ENCODE measurements at regions not wholly inside any gene's neighbourhood (a gene's known extent, or its start where the extent isn't known, plus 50 kb on each side); places are given as distances from the start of the nearest gene placed in this dataset.

DNA sequence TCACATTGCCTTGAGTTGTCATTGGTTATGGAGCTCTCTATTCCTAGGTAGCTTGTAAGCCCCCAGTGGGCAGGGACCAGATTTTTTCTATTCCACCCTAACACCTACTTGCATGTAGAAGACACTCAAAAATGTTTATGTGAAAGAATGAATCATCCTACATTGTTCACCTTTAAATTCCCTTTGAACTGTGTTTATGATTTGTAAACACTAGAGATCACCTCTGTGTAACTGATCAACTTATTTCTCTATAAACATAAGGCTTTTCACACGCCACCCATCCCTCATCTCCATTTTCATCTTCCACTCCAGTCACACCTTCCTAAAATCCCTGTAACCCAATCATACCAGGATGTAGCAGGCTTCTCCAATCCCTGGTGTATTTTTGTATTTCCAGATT lies 142.6 kb upstream of the LEF1 start:
- no peaks in the 10 kb centered on the region for H3K36me3 ChIP-seq (ENCODE audit: low read depth, missing control alignments)
- no peak for DNase-seq
- no peaks in the 10 kb centered on the region for H3K4me1 ChIP-seq
- intact Hi-C loops (cut with DNase I; ENCODE audit: low total_unique reads): no loop called here
- no peaks in the 10 kb centered on the region for H3K27me3 ChIP-seq
- H3K4me3 ChIP-seq: no peak overlapping the region
- H3K9me3 ChIP-seq: no peaks in the 10 kb centered on the region
- WGBS, 2 donors: 77 to 80% methylated on average over 1 of the region's 1 CpG
- H3K27ac ChIP-seq: no peak overlapping the region
- TF ChIP-seq, protein P1, sequence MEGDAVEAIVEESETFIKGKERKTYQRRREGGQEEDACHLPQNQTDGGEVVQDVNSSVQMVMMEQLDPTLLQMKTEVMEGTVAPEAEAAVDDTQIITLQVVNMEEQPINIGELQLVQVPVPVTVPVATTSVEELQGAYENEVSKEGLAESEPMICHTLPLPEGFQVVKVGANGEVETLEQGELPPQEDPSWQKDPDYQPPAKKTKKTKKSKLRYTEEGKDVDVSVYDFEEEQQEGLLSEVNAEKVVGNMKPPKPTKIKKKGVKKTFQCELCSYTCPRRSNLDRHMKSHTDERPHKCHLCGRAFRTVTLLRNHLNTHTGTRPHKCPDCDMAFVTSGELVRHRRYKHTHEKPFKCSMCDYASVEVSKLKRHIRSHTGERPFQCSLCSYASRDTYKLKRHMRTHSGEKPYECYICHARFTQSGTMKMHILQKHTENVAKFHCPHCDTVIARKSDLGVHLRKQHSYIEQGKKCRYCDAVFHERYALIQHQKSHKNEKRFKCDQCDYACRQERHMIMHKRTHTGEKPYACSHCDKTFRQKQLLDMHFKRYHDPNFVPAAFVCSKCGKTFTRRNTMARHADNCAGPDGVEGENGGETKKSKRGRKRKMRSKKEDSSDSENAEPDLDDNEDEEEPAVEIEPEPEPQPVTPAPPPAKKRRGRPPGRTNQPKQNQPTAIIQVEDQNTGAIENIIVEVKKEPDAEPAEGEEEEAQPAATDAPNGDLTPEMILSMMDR (IDR thresholded peaks at IDR 0.05): no peak
- TF ChIP-seq POLR2A (IDR thresholded peaks at IDR 0.05): no peak

- no peak for DNase-seq
- Histone ChIP-seq H3K36me3 (ENCODE audit: low read depth, missing control alignments) (no peaks in the 10 kb centered on the region), H3K27ac (no peak overlapping the region), H3K4me3 (no peak overlapping the region), H3K4me1 (no peaks in the 10 kb centered on the region), H3K9me3 (no peaks in the 10 kb centered on the region), H3K27me3 (no peaks in the 10 kb centered on the region)
- intact Hi-C loops (cut with DNase I; ENCODE audit: low total_unique reads): no loop called here
- no peak for TF ChIP-seq POLR2A (IDR thresholded peaks at IDR 0.05)
- TF ChIP-seq, protein P1 (IDR thresholded peaks at IDR 0.05): no peak
- WGBS, 2 donors: 87 to 88% methylated on average over 5 of the region's 5 CpGs
Observed at GRCh38 chr4:108303488-108304177, 134.9 kb upstream of the LEF1 start.

DNA sequence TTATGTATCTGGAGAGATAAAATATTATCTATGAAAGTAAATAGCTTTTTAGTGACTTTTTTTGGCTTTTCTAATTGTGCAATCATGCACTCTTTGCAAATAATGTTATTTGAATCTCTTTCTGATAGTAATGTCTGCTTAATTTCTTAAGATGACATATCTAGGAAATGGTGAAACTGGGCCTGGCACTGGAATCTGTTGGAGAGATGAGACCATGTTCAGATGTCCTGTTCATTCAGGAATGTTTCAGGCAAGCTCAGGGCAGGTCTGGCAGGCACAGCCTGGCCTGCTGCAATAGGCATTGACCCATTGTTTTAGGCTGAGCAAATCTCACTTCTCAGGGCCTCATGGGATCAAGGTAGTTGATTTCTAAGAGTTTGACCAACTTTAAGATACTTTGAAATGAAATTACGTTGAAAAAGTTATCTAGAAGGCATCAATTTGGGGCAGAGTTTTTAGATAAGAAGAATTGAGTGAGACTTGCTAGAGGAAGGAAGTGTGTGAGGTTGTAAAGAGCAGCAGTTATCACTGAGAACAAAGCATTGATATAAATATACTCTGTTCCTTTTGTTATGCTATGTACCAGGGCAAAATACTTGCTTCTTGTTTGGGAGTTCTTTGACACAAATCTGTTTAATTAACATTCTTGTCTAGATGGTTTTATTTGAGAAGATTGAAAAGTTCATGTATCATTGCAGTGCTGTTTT lies 133.0 kb upstream of the LEF1 start:
- Histone ChIP-seq H3K9me3 (no peaks in the 10 kb centered on the region), H3K27ac (no peak overlapping the region), H3K4me3 (no peak overlapping the region), H3K4me1 (no peaks in the 10 kb centered on the region), H3K27me3 (no peaks in the 10 kb centered on the region), H3K36me3 (ENCODE audit: low read depth, missing control alignments) (no peaks in the 10 kb centered on the region)
- no peak for TF ChIP-seq POLR2A (IDR thresholded peaks at IDR 0.05)
- TF ChIP-seq, protein P1 (IDR thresholded peaks at IDR 0.05): no peak
- intact Hi-C loops (cut with DNase I; ENCODE audit: low total_unique reads): no loop called here
- WGBS, 2 donors: 49 to 82% methylated on average over 1 of the region's 1 CpG
- no peak for DNase-seq

- intact Hi-C loops (cut with DNase I; ENCODE audit: low total_unique reads): no loop called here
- WGBS, 2 donors: 76 to 78% methylated on average over 2 of the region's 2 CpGs
- TF ChIP-seq, protein P1 (IDR thresholded peaks at IDR 0.05): no peak
- no peak for TF ChIP-seq POLR2A (IDR thresholded peaks at IDR 0.05)
Observed at GRCh38 chr4:108297605-108298004, 128.9 kb upstream of the LEF1 start.

DNA sequence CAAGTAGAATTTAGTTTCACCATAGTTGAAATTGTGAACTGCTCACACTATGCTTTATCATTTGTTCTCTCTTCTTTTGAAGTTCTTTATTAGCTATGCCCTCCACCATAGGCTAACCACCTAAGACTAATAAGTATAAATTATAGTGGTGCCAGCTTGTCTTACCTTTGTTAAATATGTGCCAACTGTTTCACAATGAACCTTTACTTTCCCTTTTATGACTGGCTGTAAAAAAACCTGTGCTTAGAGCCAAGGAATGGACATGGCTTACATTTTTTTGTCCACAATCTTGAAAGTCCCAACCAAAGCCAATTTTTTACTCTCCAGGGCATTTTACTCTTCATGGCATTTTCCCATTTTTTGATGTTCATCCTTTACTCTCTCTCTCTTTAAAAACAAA lies 123.5 kb upstream of the LEF1 start:
- Histone ChIP-seq H3K4me3 (no peak overlapping the region), H3K9me3 (no peaks in the 10 kb centered on the region), H3K4me1 (no peaks in the 10 kb centered on the region), H3K27ac (no peak overlapping the region), H3K36me3 (ENCODE audit: low read depth, missing control alignments) (no peaks in the 10 kb centered on the region), H3K27me3 (no peaks in the 10 kb centered on the region)
- intact Hi-C loops (cut with DNase I; ENCODE audit: low total_unique reads): no loop called here
- TF ChIP-seq, protein P1 (IDR thresholded peaks at IDR 0.05): no peak
- DNase-seq: no peak

More at GRCh38 chr4:108297605-108298004, 128.9 kb upstream of the LEF1 start:
- Histone ChIP-seq H3K4me1 (no peaks in the 10 kb centered on the region), H3K27me3 (no peaks in the 10 kb centered on the region), H3K27ac (no peak overlapping the region), H3K36me3 (ENCODE audit: low read depth, missing control alignments) (no peaks in the 10 kb centered on the region), H3K9me3 (no peaks in the 10 kb centered on the region), H3K4me3 (no peak overlapping the region)
- no peak for DNase-seq

Measured in testis (tissue), 2 donors.